Epithelial cell of proximal tubule (primary cell): ENCODE measurements at regions not wholly inside any gene's neighbourhood (a gene's known extent, or its start where the extent isn't known, plus 50 kb on each side); places are given as distances from the start of the nearest gene placed in this dataset.

Source experiments
- DNase-seq: peaks from one replicate; pipeline ENCODE4 v3.0.0-alpha.2; 2011; ENCODE audit warnings: low read depth
- H3K4me3 ChIP-seq: 2 replicates; pipeline ENCODE4 v1.5.1; 2011; ENCODE audit warnings: low read depth, mild to moderate bottlenecking, low read length
- TF ChIP-seq, protein P1 (sequence below): conservative IDR thresholded peaks from 2 replicates; pipeline ENCODE4 v1.5.1; 2012; ENCODE audit warnings: low read depth, mild to moderate bottlenecking, low read length

DNA sequence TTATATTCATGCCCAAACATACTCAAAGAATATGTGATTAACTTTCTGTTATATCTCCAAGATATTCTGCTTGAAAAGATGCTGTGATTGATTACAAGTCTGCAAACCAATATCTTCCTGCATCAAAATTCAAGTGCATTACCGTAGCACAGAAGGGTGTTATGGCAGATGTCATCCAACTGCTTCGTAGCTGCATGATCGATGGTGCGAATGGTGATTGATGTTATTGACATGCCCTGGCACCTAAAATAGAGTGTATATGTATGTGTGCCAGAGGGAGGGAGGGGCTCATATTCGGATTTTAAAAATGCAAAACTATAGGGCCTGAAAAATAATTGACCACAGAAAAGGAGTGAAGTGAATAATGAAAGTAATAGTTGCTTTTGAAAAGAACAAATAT lies 882.1 kb upstream of the NUDT12 start:
- TF ChIP-seq, protein P1, sequence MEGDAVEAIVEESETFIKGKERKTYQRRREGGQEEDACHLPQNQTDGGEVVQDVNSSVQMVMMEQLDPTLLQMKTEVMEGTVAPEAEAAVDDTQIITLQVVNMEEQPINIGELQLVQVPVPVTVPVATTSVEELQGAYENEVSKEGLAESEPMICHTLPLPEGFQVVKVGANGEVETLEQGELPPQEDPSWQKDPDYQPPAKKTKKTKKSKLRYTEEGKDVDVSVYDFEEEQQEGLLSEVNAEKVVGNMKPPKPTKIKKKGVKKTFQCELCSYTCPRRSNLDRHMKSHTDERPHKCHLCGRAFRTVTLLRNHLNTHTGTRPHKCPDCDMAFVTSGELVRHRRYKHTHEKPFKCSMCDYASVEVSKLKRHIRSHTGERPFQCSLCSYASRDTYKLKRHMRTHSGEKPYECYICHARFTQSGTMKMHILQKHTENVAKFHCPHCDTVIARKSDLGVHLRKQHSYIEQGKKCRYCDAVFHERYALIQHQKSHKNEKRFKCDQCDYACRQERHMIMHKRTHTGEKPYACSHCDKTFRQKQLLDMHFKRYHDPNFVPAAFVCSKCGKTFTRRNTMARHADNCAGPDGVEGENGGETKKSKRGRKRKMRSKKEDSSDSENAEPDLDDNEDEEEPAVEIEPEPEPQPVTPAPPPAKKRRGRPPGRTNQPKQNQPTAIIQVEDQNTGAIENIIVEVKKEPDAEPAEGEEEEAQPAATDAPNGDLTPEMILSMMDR: no peak
- no peak for DNase-seq
- no peak overlapping the region for H3K4me3 ChIP-seq

DNA sequence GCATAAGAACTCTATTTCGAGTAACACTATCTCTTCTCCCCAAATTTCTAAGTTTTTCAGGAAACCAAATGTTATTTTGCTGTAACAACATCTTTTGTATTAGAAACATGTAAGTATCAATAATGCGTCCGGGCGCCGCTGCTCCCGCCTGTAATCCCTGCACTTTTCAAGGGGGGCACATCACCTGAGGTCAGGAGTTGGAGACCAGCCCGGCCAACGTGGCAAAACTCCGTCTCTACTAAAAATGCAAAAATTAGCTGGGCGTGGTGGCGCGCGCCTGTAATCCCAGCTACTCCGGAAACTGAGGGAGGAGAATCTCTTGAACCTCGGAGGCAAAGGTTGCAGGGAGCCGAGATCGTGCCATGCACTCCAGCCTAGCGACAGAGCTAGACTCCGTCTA lies 881.1 kb upstream of the NUDT12 start:
- no peak overlapping the region for H3K4me3 ChIP-seq
- TF ChIP-seq, protein P1: no peak
- DNase-seq: no peak

DNA sequence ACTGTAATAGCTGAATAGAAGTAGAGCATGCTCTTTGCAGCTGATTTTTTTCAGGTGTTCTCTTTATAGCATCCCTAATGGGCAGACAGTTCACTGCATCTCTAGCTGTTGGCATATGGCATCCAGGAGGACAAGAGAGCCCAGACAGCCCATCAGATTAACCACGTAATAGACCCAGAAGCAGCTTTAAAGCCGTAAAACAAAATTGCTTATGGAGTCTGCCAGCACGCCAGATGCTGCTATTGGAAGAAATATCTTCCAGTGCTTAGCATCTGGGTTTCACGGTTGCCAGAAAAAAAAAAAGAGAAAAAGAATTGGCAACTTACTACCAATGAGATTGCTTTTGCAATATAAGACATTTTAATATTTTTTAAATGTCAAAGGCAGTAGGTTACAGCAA lies 869.4 kb upstream of the NUDT12 start:
- no peak for DNase-seq
- no peak overlapping the region for H3K4me3 ChIP-seq
- TF ChIP-seq, protein P1: no peak

DNA sequence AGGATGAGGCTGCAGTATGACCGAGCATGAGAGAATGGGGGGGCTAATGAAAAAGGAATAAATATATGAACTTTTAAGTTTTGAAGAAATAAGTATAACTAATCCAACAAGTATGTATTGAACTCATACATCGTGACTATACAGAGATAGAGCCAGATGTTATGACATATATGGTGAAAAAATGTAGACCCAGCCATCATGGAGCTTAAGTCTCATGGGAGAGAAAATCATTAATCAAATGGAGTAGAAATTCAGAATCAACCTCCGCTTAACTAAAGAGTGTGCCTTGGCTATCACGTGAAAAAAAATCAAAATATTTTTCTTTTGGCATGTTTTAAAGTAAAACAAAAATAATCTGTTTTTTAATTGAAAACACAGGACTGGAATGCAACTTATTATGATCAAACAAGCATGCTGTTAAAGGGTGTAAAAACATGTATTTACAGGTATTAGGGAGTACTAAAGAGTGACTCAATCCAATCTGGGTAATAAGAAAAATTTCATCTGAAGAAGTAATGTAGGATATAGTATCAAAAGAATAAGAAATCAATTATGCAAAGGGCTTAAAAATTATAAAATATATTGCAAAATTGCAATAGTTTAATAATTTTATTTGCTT lies 868.5 kb upstream of the NUDT12 start:
- DNase-seq: no peak
- H3K4me3 ChIP-seq: no peak overlapping the region
- TF ChIP-seq, protein P1: no peak

DNA sequence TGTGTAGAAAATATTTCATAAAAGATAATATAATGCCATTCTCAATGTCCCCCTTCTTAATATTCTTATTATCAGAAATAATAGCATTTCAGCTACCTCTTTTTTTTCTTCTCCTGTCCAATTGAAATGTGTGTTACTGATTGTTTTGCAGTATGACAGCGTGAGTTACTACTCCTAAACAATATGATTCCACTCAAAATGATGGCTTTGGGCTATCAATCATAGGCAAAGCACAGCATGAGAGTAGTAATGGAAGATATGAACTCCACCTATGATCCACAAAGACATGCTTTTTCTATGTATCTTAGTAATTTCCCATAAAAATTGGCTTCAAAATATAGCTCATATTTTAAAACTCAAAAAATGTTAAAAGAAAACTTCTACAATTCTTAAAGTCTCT lies 867.3 kb upstream of the NUDT12 start:
- no peak overlapping the region for H3K4me3 ChIP-seq
- no peak for DNase-seq
- TF ChIP-seq, protein P1: no peak

DNA sequence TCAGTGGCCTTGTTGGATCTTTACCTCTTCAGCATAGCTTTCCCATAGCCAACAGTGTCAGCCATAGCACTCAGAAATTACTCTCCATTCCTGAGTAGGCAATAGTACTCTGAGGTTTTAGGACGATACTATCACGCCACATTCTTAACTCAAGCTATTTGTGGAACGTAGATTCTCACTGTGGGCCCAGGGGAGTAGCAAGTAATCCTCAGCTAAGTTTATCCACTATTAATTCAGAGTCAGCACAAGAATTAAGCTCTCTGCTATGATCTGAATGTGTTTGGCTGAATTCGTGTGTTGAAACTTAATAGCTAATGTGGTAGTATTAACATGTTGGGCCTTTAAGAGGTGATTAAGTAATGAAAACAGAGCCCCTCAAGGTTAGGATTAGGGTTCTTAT lies 858.8 kb upstream of the NUDT12 start:
- H3K4me3 ChIP-seq: no peak overlapping the region
- TF ChIP-seq, protein P1: no peak
- DNase-seq: no peak

DNA sequence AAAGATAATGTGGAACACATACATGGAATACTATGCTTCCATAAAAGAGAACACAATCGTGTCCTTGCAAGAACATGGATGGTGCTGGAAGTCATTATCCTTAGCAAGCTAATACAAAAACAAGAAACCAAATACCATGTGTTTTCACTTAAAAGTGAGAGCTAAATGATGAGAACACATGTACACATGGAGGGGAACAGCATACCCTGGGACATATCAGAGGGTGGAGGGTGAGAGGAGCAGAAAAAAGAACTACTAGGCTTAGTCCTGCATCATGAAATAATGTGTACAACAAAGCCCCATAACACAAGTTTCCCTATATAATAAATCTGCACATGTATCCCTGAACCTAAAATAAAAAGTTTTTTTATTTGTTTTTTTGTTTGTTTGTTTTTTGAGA lies 855.5 kb upstream of the NUDT12 start:
- TF ChIP-seq, protein P1: no peak
- H3K4me3 ChIP-seq: no peak overlapping the region
- DNase-seq: no peak
